ENCODE measurements at regions not wholly inside any gene's neighbourhood (a gene's known extent, or its start where the extent isn't known, plus 50 kb on each side); places are given as distances from the start of the nearest gene placed in this dataset.
A peak's percentile ranks its signal among the peaks of the same experiment; 100 is the strongest.

DNA sequence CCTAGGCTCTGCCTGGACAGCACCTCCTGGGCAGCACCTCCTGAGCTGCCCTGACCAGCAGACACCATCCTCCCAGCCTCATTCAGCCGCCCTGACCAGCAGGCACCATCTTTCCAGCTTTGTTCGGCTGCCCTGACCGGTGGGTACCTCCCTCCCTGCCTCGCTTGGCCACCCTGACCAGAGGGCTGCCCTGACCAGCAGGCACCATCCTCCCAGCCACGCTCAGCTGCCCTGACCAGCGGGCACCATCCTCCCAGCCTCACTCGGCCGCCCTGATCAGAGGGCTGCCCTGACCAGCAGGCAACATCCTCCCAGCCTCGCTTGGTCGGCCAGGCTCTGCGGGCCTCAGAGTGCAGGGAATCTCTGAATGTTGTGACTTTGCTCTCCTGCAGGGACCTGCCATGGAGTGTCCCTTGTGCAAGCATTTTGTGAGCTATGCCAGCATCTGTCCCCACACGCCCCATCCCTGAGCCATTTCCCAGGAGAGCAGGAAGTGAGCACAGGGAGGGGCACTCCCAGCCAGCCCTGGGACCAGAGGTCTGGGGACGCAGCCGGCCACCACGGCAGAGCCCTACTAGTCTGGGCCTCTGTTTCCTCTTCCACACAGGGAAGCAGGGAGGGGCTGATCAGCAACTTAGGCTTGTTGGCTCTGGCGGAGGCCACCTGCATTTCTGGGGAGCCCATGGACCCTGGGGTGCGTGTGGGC, 265.5 kb downstream of the SEC23A start:
- POLR2A ChIA-PET = no interaction called here
- CTCF ChIA-PET (ENCODE audit: low intra/inter-chr PET ratio, low total read pairs) = no interaction called here
- H3K27ac ChIP-seq (ENCODE audit: extremely low read length, insufficient read depth, low read length) = no peak overlapping the region
- ATAC-seq (peak; percentile 57), FAIRE-seq (no peak), DNase-seq (ENCODE audit: low spot score) (no peak)
- no peak for TF ChIP-seq ZNF24 (IDR thresholded peaks at IDR 0.05)
- TF ChIP-seq NRL (CRISPR knock-in tag; IDR thresholded peaks at IDR 0.05; ENCODE audit: borderline replicate concordance) = 0 out of 2 replicates have a peak, but pooled peaks have one; percentile 38
- no peak for TF ChIP-seq KDM4B (CRISPR knock-in tag; IDR thresholded peaks at IDR 0.05)
- TF ChIP-seq GABPB1 (CRISPR knock-in tag; IDR thresholded peaks at IDR 0.05) = peak; percentile 24; the same call in 1 of the 2 replicates
- no peak overlapping the region for H3K4me3 ChIP-seq (replicated peaks in 1 of 3; ENCODE audit: insufficient read depth in 1 of 3, low read depth in 2 of 3, low read length in 3 of 3)
- H3K9me3 ChIP-seq (ENCODE audit: low read length) = no peaks in the 10 kb centered on the region
- no peaks in the 10 kb centered on the region for H3K4me1 ChIP-seq (ENCODE audit: insufficient read depth, low read length)
- H4K20me1 ChIP-seq (ENCODE audit: insufficient read depth, low read length) = no peaks in the 10 kb centered on the region
- H3K36me3 ChIP-seq (replicated peaks in 1 of 2; ENCODE audit: control insufficient read depth in 1 of 2, insufficient read depth in 2 of 2, low read length in 2 of 2) = no peaks in the 10 kb centered on the region
- no peaks in the 10 kb centered on the region for H3K79me2 ChIP-seq (ENCODE audit: insufficient read depth, low read length)
- no TSS peak for BruUV-seq (replicated peaks)
- intact Hi-C loops (cut with micrococcal nuclease; ENCODE audit: unreplicated experiment) = no loop called here
- no peak overlapping the region for H3K9ac ChIP-seq (ENCODE audit: insufficient read depth, low read depth, low read length)
- peaks cover 0 to 15% of the 10 kb centered on the region in 2 experiments; a peak in 2 of 5 replicates for H3K27me3 ChIP-seq (ENCODE audit: control insufficient read depth in 1 of 2, insufficient read depth in 2 of 2, low read length in 2 of 2)
- H2AFZ ChIP-seq (ENCODE audit: low read length) = no peak overlapping the region
- in situ Hi-C loops (cut with HindIII; ENCODE audit: extremely low pct_ligation_motif_present, low pct_unique_long_range_greater_than_20kb) = no loop called here
- H3K4me2 ChIP-seq (ENCODE audit: low read depth, low read length) = no peak overlapping the region
- WGBS (ENCODE audit: low lambda C conversion rate) = 19% methylated on average over 17 of the region's 17 CpGs

DNA sequence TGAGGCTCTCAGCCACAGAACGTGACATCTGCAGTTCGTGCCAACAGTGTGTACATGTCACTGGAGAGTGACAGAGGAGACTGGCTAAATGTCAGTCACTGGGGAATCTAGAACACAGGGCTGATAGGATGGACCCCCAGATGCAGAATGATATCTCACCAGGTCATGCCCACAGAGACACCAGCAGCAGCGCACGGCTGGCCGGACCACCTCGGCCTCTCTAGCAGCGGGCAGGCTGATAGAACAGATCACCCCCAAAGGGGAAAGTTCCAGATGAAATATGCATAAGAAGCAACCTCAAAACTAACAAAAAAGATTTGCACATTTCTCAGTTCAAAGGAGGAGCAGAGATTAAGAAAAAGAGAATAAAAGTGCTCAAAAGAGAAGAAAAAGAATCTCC, 266.5 kb downstream of the SEC23A start:
- Histone ChIP-seq H3K27me3 (ENCODE audit: control insufficient read depth in 1 of 2, insufficient read depth in 2 of 2, low read length in 2 of 2) (peaks cover 0 to 15% of the 10 kb centered on the region in 2 experiments; a peak in 2 of 5 replicates), H4K20me1 (ENCODE audit: insufficient read depth, low read length) (no peaks in the 10 kb centered on the region), H3K4me3 (replicated peaks in 1 of 3; ENCODE audit: insufficient read depth in 1 of 3, low read depth in 2 of 3, low read length in 3 of 3) (no peak overlapping the region), H3K27ac (ENCODE audit: extremely low read length, insufficient read depth, low read length) (no peak overlapping the region), H3K4me1 (ENCODE audit: insufficient read depth, low read length) (no peaks in the 10 kb centered on the region), H3K79me2 (ENCODE audit: insufficient read depth, low read length) (no peaks in the 10 kb centered on the region), H3K4me2 (ENCODE audit: low read depth, low read length) (no peak overlapping the region), H3K9me3 (ENCODE audit: low read length) (no peaks in the 10 kb centered on the region), H3K9ac (ENCODE audit: insufficient read depth, low read depth, low read length) (no peak overlapping the region), H3K36me3 (replicated peaks in 1 of 2; ENCODE audit: control insufficient read depth in 1 of 2, insufficient read depth in 2 of 2, low read length in 2 of 2) (no peaks in the 10 kb centered on the region), H2AFZ (ENCODE audit: low read length) (no peak overlapping the region)
- no peak for FAIRE-seq
- no peak for DNase-seq (ENCODE audit: low spot score)
- CTCF ChIA-PET (ENCODE audit: low intra/inter-chr PET ratio, low total read pairs) = no interaction called here
- in situ Hi-C loops (cut with HindIII; ENCODE audit: extremely low pct_ligation_motif_present, low pct_unique_long_range_greater_than_20kb) (no loop called here), intact Hi-C loops (cut with micrococcal nuclease; ENCODE audit: unreplicated experiment) (no loop called here)
- 47% methylated on average over 7 of the region's 7 CpGs for WGBS (ENCODE audit: low lambda C conversion rate)
- TF ChIP-seq NBN (conservative IDR thresholded peaks at IDR 0.05) (no peak), ATM (IDR thresholded peaks at IDR 0.05; ENCODE audit: borderline replicate concordance) (no peak), ZNF644 (CRISPR knock-in tag; IDR thresholded peaks at IDR 0.05; ENCODE audit: low read depth) (no peak), RNF2 (conservative IDR thresholded peaks at IDR 0.05; ENCODE audit: low read depth) (no peak), ZNF354B (CRISPR knock-in tag; IDR thresholded peaks at IDR 0.05) (no peak), HDAC6 (IDR thresholded peaks at IDR 0.05; ENCODE audit: low read depth, low read length) (no peak), RARA (CRISPR knock-in tag; IDR thresholded peaks at IDR 0.05) (no peak), ZNF552 (CRISPR knock-in tag; IDR thresholded peaks at IDR 0.05; ENCODE audit: borderline replicate concordance) (no peak)
- TF ChIP-seq, protein P1, sequence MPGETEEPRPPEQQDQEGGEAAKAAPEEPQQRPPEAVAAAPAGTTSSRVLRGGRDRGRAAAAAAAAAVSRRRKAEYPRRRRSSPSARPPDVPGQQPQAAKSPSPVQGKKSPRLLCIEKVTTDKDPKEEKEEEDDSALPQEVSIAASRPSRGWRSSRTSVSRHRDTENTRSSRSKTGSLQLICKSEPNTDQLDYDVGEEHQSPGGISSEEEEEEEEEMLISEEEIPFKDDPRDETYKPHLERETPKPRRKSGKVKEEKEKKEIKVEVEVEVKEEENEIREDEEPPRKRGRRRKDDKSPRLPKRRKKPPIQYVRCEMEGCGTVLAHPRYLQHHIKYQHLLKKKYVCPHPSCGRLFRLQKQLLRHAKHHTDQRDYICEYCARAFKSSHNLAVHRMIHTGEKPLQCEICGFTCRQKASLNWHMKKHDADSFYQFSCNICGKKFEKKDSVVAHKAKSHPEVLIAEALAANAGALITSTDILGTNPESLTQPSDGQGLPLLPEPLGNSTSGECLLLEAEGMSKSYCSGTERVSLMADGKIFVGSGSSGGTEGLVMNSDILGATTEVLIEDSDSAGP (CRISPR knock-in tag; IDR thresholded peaks at IDR 0.05; ENCODE audit: borderline replicate concordance) = no peak
- TF ChIP-seq, protein P2, sequence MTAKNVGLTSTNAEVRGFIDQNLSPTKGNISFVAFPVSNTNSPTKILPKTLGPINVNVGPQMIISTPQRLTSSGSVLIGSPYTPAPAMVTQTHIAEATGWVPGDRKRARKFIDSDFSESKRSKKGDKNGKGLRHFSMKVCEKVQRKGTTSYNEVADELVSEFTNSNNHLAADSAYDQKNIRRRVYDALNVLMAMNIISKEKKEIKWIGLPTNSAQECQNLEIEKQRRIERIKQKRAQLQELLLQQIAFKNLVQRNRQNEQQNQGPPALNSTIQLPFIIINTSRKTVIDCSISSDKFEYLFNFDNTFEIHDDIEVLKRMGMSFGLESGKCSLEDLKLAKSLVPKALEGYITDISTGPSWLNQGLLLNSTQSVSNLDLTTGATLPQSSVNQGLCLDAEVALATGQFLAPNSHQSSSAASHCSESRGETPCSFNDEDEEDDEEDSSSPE (CRISPR knock-in tag; IDR thresholded peaks at IDR 0.05) = no peak
- TF ChIP-seq, protein P3, sequence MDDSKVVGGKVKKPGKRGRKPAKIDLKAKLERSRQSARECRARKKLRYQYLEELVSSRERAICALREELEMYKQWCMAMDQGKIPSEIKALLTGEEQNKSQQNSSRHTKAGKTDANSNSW (CRISPR knock-in tag; IDR thresholded peaks at IDR 0.05; ENCODE audit: borderline replicate concordance) = no peak
- no TSS peak for BruUV-seq (replicated peaks)
- no peak; the same call in 1 of the 3 replicates for ATAC-seq
- POLR2A ChIA-PET = no interaction called here

Measured in HepG2 (cell line).